PFSK-1 (cell line): ENCODE measurements at regions not wholly inside any gene's neighbourhood (a gene's known extent, or its start where the extent isn't known, plus 50 kb on each side); places are given as distances from the start of the nearest gene placed in this dataset.

Experiments
- POLR2AphosphoS5 ChIP-seq: IDR thresholded peaks from 2 replicates; pipeline ENCODE4 v1.6.1; 2012; ENCODE audit warnings: low read depth, mild to moderate bottlenecking, control low read depth, low read length, moderate library complexity
- TAF1 ChIP-seq: IDR thresholded peaks from 2 replicates; pipeline ENCODE4 v1.6.1; 2012; ENCODE audit warnings: low read length, control low read depth, borderline replicate concordance; ENCODE audit not compliant: insufficient read depth
- TF ChIP-seq, protein P1 (sequence below), 2 experiments: IDR thresholded peaks; 2 replicates each; pipeline versions ENCODE4 v1.6.1 to v1.8.0; 2011 to 2012; ENCODE audit warnings: low read depth in 2 of 2, low read length in 2 of 2, control low read depth in 1 of 2, inconsistent platforms in 1 of 2, mild to moderate bottlenecking in 1 of 2, moderate library complexity in 1 of 2; ENCODE audit not compliant: insufficient read depth in 1 of 2

DNA sequence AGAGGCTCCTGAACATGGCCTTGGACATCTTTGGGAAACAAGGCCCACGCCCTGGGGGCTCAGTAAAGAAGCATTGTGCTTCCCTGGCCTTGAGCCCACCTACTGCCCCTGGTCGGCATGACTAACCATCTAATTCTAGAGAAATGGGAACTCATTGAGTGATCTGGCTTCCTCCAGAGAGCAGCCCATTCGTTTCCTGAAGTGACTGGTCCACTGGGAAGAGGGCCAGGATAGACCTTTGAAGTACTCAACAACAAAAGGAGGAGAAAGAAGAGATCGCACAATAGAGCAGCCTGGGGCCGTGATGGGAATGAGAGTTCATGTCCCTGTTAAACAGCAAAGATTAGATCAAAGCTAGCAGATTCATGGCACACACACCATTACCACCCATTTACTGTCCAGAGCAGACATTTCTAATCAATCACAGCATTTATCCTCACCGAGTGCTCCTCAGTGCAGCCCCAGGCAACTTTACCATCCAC lies 514.4 kb upstream of the PROK2 start:
- no peak for TF ChIP-seq POLR2AphosphoS5
- no peak for TF ChIP-seq TAF1
- TF ChIP-seq, protein P1, sequence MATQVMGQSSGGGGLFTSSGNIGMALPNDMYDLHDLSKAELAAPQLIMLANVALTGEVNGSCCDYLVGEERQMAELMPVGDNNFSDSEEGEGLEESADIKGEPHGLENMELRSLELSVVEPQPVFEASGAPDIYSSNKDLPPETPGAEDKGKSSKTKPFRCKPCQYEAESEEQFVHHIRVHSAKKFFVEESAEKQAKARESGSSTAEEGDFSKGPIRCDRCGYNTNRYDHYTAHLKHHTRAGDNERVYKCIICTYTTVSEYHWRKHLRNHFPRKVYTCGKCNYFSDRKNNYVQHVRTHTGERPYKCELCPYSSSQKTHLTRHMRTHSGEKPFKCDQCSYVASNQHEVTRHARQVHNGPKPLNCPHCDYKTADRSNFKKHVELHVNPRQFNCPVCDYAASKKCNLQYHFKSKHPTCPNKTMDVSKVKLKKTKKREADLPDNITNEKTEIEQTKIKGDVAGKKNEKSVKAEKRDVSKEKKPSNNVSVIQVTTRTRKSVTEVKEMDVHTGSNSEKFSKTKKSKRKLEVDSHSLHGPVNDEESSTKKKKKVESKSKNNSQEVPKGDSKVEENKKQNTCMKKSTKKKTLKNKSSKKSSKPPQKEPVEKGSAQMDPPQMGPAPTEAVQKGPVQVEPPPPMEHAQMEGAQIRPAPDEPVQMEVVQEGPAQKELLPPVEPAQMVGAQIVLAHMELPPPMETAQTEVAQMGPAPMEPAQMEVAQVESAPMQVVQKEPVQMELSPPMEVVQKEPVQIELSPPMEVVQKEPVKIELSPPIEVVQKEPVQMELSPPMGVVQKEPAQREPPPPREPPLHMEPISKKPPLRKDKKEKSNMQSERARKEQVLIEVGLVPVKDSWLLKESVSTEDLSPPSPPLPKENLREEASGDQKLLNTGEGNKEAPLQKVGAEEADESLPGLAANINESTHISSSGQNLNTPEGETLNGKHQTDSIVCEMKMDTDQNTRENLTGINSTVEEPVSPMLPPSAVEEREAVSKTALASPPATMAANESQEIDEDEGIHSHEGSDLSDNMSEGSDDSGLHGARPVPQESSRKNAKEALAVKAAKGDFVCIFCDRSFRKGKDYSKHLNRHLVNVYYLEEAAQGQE (IDR thresholded peaks at IDR 0.05; ENCODE audit: insufficient read depth in 1 of 2, low read depth in 2 of 2, low read length in 2 of 2), result no peak
